HepG2 (cell line): ENCODE measurements at regions not wholly inside any gene's neighbourhood (a gene's known extent, or its start where the extent isn't known, plus 50 kb on each side); places are given as distances from the start of the nearest gene placed in this dataset.

Source experiments
- ATAC-seq: fragments of 200-7000 bp; cut with Tn5 transposase; 3 replicates; pipeline ENCODE4 v1.9.1; 2020; ENCODE audit warnings: mild to moderate bottlenecking, moderate library complexity
- BruUV-seq: library from RNA; stranded (reverse); fragments of 400-500 nt; replicated peaks from 2 replicates; lab custom pipeline; 2021; lab: Mats Ljungman, UMichigan
- CTCF ChIA-PET: fragments of 300-600 bp; formaldehyde crosslinking; extraction: SDS; loops from one replicate; lab custom pipeline; 2021; ENCODE audit warnings: low total read pairs, inconsistent platforms, low intra/inter-chr PET ratio; lab: Yijun Ruan, JAX
- POLR2A ChIA-PET: fragments of 350-600 bp; sonication (Branson Sonifier 250); formaldehyde crosslinking; loops from one replicate; lab custom pipeline; 2020; ENCODE audit warnings: antibody characterized with exemption, inconsistent platforms; lab: Yijun Ruan, JAX
- DNase-seq: peaks from one replicate; pipeline ENCODE4 v3.0.0-alpha.2; 2015; ENCODE audit warnings: low spot score
- FAIRE-seq: peaks from 3 replicates; lab custom pipeline; 2011; peaks lifted over from hg19 to GRCh38; lab: Jason Lieb, UNC
- H2AFZ ChIP-seq: one replicate; pipeline ENCODE4 v1.6.1; 2011; ENCODE audit warnings: low read length, inconsistent platforms
- H3K27ac ChIP-seq: fragments of 300-600 bp; 3 replicates; pipeline ENCODE4 v1.8.0; 2011; ENCODE audit warnings: mixed run types, mild to moderate bottlenecking, mixed read lengths, low read length, inconsistent platforms; ENCODE audit not compliant: insufficient read depth; ENCODE audit errors: extremely low read length
- H3K27me3 ChIP-seq, 2 experiments: fragments of 200-600 bp in 1 of 2; 2 replicates in 1 of 2; 3 replicates in 1 of 2; pipeline versions ENCODE4 v1.6.0 to v1.8.0; 2011; ENCODE audit warnings: low read length in 2 of 2, mild to moderate bottlenecking in 2 of 2, moderate library complexity in 2 of 2, inconsistent platforms in 1 of 2; ENCODE audit not compliant: insufficient read depth in 2 of 2, control insufficient read depth in 1 of 2
- H3K36me3 ChIP-seq, 2 experiments: fragments of 200-600 bp in 1 of 2; replicated peaks in 1 of 2; 2 replicates in 1 of 2; 3 replicates in 1 of 2; pipeline versions ENCODE4 v1.5.1 to v1.8.0; 2011; ENCODE audit warnings: low read length in 2 of 2, inconsistent platforms in 1 of 2; ENCODE audit not compliant: insufficient read depth in 2 of 2, control insufficient read depth in 1 of 2
- H3K4me1 ChIP-seq: 2 replicates; pipeline ENCODE4 v1.5.1; 2012; ENCODE audit warnings: low read length, inconsistent platforms; ENCODE audit not compliant: insufficient read depth
- H3K4me2 ChIP-seq: 2 replicates; pipeline ENCODE4 v1.6.0; 2011; ENCODE audit warnings: low read depth, low read length, inconsistent platforms
- H3K4me3 ChIP-seq, 3 experiments: fragments of 200-600 bp in 1 of 3; sonication (generic), shearing (Covaris generic) in 1 of 3; replicated peaks in 1 of 3; 2 replicates each; pipeline ENCODE4 v1.5.1; 2011 to 2016; ENCODE audit warnings: low read length in 3 of 3, inconsistent platforms in 2 of 3, low read depth in 2 of 3, mild to moderate bottlenecking in 2 of 3, control low read depth in 1 of 3, mixed read lengths in 1 of 3; ENCODE audit not compliant: insufficient read depth in 1 of 3
- H3K79me2 ChIP-seq: one replicate; pipeline ENCODE4 v1.6.1; 2011; ENCODE audit warnings: low read length, inconsistent platforms; ENCODE audit not compliant: insufficient read depth
- H3K9ac ChIP-seq: 2 replicates; pipeline ENCODE4 v1.6.0; 2011; ENCODE audit warnings: mild to moderate bottlenecking, low read depth, low read length, inconsistent platforms; ENCODE audit not compliant: insufficient read depth
- H3K9me3 ChIP-seq: 2 replicates; pipeline ENCODE4 v1.5.1; 2012; ENCODE audit warnings: mild to moderate bottlenecking, low read length
- H4K20me1 ChIP-seq: 2 replicates; pipeline ENCODE4 v1.6.0; 2011; ENCODE audit warnings: inconsistent platforms, mild to moderate bottlenecking, low read length, moderate library complexity; ENCODE audit not compliant: insufficient read depth
- BHLHE40 ChIP-seq: IDR thresholded peaks from 2 replicates; pipeline ENCODE4 v1.6.1; 2011; ENCODE audit warnings: low read length, improper control_type of control experiment
- CENPT ChIP-seq: sonication (generic); formaldehyde crosslinking; IDR thresholded peaks from 2 replicates; pipeline ENCODE4 v1.8.0; 2022; ENCODE audit warnings: low read depth, mild to moderate bottlenecking, moderate library complexity, missing genetic modification reagents
- FOSL1 ChIP-seq: sonication (generic); formaldehyde crosslinking; IDR thresholded peaks from 2 replicates; pipeline ENCODE4 v1.9.0; 2021; ENCODE audit warnings: missing genetic modification reagents, borderline replicate concordance
- FUBP1 ChIP-seq: sonication (generic); formaldehyde crosslinking; IDR thresholded peaks from 2 replicates; pipeline ENCODE4 v1.5.1; 2020; ENCODE audit warnings: missing genetic modification reagents, mild to moderate bottlenecking, borderline replicate concordance
- GTF3A ChIP-seq: sonication (generic); formaldehyde crosslinking; conservative IDR thresholded peaks from 2 replicates; pipeline ENCODE4 v1.4.0; 2020; ENCODE audit warnings: mild to moderate bottlenecking, missing genetic modification reagents
- KLF13 ChIP-seq: sonication (generic); formaldehyde crosslinking; IDR thresholded peaks from 2 replicates; pipeline ENCODE4 v1.4.0; 2020; ENCODE audit warnings: mild to moderate bottlenecking, missing genetic modification reagents
- KLF16 ChIP-seq, 2 experiments: sonication (generic) in 1 of 2; formaldehyde crosslinking in 1 of 2; IDR thresholded peaks; 2 replicates each; pipeline versions ENCODE4 v1.6.1 to v1.8.0; 2016 to 2023; ENCODE audit warnings: missing genetic modification reagents in 2 of 2, missing compliant biosample characterization in 1 of 2
- MXD3 ChIP-seq: IDR thresholded peaks from 2 replicates; pipeline ENCODE4 v1.6.1; 2016; ENCODE audit warnings: mild to moderate bottlenecking, missing biosample characterization, missing genetic modification reagents
- NCOR1 ChIP-seq: fragments of 200-600 bp; sonication (generic); IDR thresholded peaks from 2 replicates; pipeline ENCODE4 v1.7.0; 2017; ENCODE audit warnings: antibody characterized with exemption, low read length, borderline replicate concordance
- POGZ ChIP-seq: sonication (generic); formaldehyde crosslinking; IDR thresholded peaks from 2 replicates; pipeline ENCODE4 v1.4.0; 2020; ENCODE audit warnings: mild to moderate bottlenecking, missing genetic modification reagents
- RXRB ChIP-seq: IDR thresholded peaks from 2 replicates; pipeline ENCODE4 v1.6.1; 2016; ENCODE audit warnings: borderline replicate concordance, missing genetic modification reagents, missing compliant biosample characterization
- SIX4 ChIP-seq: sonication (generic); formaldehyde crosslinking; IDR thresholded peaks from 2 replicates; pipeline ENCODE4 v1.4.0; 2020; ENCODE audit warnings: missing genetic modification reagents
- ZBTB7B ChIP-seq: sonication (generic); formaldehyde crosslinking; IDR thresholded peaks from 2 replicates; pipeline ENCODE4 v1.4.0; 2020; ENCODE audit warnings: missing genetic modification reagents
- ZFP90 ChIP-seq: sonication (generic); formaldehyde crosslinking; IDR thresholded peaks from 2 replicates; pipeline ENCODE4 v1.8.0; 2022; ENCODE audit warnings: missing genetic modification reagents, mild to moderate bottlenecking, inconsistent platforms, borderline replicate concordance
- ZMYM3 ChIP-seq: sonication (generic); formaldehyde crosslinking; IDR thresholded peaks from 2 replicates; pipeline ENCODE4 v1.5.1; 2020; ENCODE audit warnings: mild to moderate bottlenecking, missing genetic modification reagents
- ZNF501 ChIP-seq: sonication (generic); formaldehyde crosslinking; IDR thresholded peaks from 2 replicates; pipeline ENCODE4 v1.5.1; 2020; ENCODE audit warnings: mild to moderate bottlenecking, moderate library complexity, missing genetic modification reagents
- ZNF629 ChIP-seq: sonication (generic); formaldehyde crosslinking; conservative IDR thresholded peaks from 2 replicates; pipeline ENCODE4 v1.5.0; 2020; ENCODE audit warnings: missing genetic modification reagents
- WGBS: methylation state at CpG from one replicate; pipeline ENCODE4 v1.1.6; 2017; ENCODE audit warnings: low lambda C conversion rate; 5-methylcytosine and 5-hydroxymethylcytosine counted together
- in situ Hi-C: cut with HindIII; loops from 2 replicates; pipeline ENCODE4 v1.10.0; 2017; ENCODE audit warnings: low pct_unique_long_range_greater_than_20kb; ENCODE audit not compliant: extremely low pct_ligation_motif_present
- intact Hi-C: fragments of 100-400 bp; cut with micrococcal nuclease; formaldehyde crosslinking; loops from one replicate; pipeline ENCODE4 v1.10.0; 2022; ENCODE audit not compliant: unreplicated experiment

GRCh38 chr13:104321756-104322155 is 1255.5 kb upstream of the SLC10A2 start:
- FAIRE-seq (no peak), ATAC-seq (no peak), DNase-seq (no peak)
- Histone ChIP-seq H3K27me3 (no peaks in the 10 kb centered on the region), H3K4me1 (no peaks in the 10 kb centered on the region), H4K20me1 (no peaks in the 10 kb centered on the region), H3K79me2 (no peaks in the 10 kb centered on the region), H3K27ac (no peak overlapping the region), H3K9me3 (peaks cover 56% of the 10 kb centered on the region), H3K36me3 (no peaks in the 10 kb centered on the region), H2AFZ (no peak overlapping the region), H3K4me3 (no peak overlapping the region), H3K9ac (no peak overlapping the region), H3K4me2 (no peak overlapping the region)
- CTCF ChIA-PET: no interaction called here
- TF ChIP-seq CENPT (no peak), KLF16 (CRISPR knock-in tag; IDR thresholded peaks at IDR 0.05) (no peak), KLF13 (no peak), ZNF501 (CRISPR knock-in tag) (no peak), RXRB (CRISPR knock-in tag) (no peak), FUBP1 (no peak), ZNF629 (CRISPR knock-in tag) (no peak), ZBTB7B (no peak)
- 37% methylated on average over 5 of the region's 5 CpGs for WGBS
- in situ Hi-C loops (no loop called here), intact Hi-C loops (no loop called here)
- POLR2A ChIA-PET: no interaction called here
- BruUV-seq: no TSS peak

GRCh38 chr13:104320446-104320845 is 1254.2 kb upstream of the SLC10A2 start:
- BruUV-seq: no TSS peak
- in situ Hi-C loops: no loop called here
- DNase-seq: no peak
- intact Hi-C loops: no loop called here
- Histone ChIP-seq H3K4me3 (no peak overlapping the region), H3K9ac (no peak overlapping the region), H4K20me1 (no peaks in the 10 kb centered on the region), H2AFZ (no peak overlapping the region), H3K27me3 (no peaks in the 10 kb centered on the region), H3K36me3 (no peaks in the 10 kb centered on the region), H3K79me2 (no peaks in the 10 kb centered on the region), H3K27ac (no peak overlapping the region), H3K4me2 (no peak overlapping the region), H3K4me1 (no peaks in the 10 kb centered on the region), H3K9me3 (peaks cover 54% of the 10 kb centered on the region)
- no peak for ATAC-seq
- CTCF ChIA-PET: no interaction called here
- POLR2A ChIA-PET: no interaction called here
- WGBS: 2% methylated on average over 3 of the region's 3 CpGs
- no peak for FAIRE-seq
- TF ChIP-seq MXD3 (CRISPR knock-in tag): no peak
- no peak for TF ChIP-seq GTF3A (CRISPR knock-in tag)
- no peak for TF ChIP-seq POGZ (CRISPR knock-in tag)
- no peak for TF ChIP-seq ZMYM3 (CRISPR knock-in tag)
- no peak for TF ChIP-seq BHLHE40
- no peak for TF ChIP-seq FOSL1 (CRISPR knock-in tag)
- TF ChIP-seq SIX4 (CRISPR knock-in tag): no peak
- no peak for TF ChIP-seq NCOR1
- no peak for TF ChIP-seq ZFP90 (CRISPR knock-in tag)
